ENCODE measurements at regions not wholly inside any gene's neighbourhood (a gene's known extent, or its start where the extent isn't known, plus 50 kb on each side); places are given as distances from the start of the nearest gene placed in this dataset.
"Not testable (repeated sequence)": the region's sequence is repeated elsewhere in the genome, so short reads cannot be mapped to it uniquely, and the experiment has no call there.

DNA sequence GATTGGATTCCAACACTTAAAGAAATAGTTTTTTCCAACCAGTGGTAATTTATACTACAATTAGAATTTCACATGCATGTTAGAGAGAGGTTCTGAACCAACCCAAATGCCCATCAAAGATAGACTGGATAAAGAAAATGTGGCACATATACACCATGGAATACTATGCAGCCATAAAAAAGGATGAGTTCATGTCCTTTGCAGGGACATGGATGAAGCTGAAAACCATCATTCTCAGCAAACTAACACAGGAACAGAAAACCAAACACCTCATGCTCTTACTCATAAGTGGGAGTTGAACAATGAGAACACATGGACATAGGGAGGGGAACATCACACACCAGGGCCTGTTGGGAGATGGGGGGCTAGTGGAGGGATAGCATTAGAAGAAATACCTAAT lies 532.2 kb downstream of the EDEM1 start:
- H3K4ac ChIP-seq (ENCODE audit: low read length); H3K4me2 ChIP-seq (ENCODE audit: insufficient read depth, low read length, poor library complexity, severe bottlenecking); H2AK5ac ChIP-seq (ENCODE audit: low read depth, low read length); H3K9ac ChIP-seq (ENCODE audit: low read depth, low read length, poor library complexity); H3K27ac ChIP-seq (replicated peaks; ENCODE audit: low read length); H2BK12ac ChIP-seq (ENCODE audit: low read length); DNase-seq (ENCODE audit: low spot score); H4K91ac ChIP-seq (ENCODE audit: low read depth, low read length, poor library complexity); H3K14ac ChIP-seq (ENCODE audit: low read length); H3K36me3 ChIP-seq (replicated peaks in 1 of 2; ENCODE audit: control insufficient read depth in 2 of 2, insufficient read depth in 2 of 2, low read length in 2 of 2); H3K9me3 ChIP-seq (replicated peaks in 1 of 2; ENCODE audit: control insufficient read depth in 2 of 2, insufficient read depth in 1 of 2, low read depth in 1 of 2, low read length in 2 of 2); H3K79me1 ChIP-seq (ENCODE audit: low read depth, low read length); H3K4me1 ChIP-seq (ENCODE audit: control insufficient read depth in 2 of 2, insufficient read depth in 1 of 2, low read depth in 1 of 2, low read length in 2 of 2); H3K27me3 ChIP-seq (ENCODE audit: control insufficient read depth in 3 of 3, insufficient read depth in 3 of 3, low read depth in 1 of 3, low read length in 3 of 3); H3K4me3 ChIP-seq (ENCODE audit: low read length in 2 of 2); H3K18ac ChIP-seq (ENCODE audit: low read length); H4K8ac ChIP-seq (ENCODE audit: low read depth, low read length); H2BK5ac ChIP-seq (ENCODE audit: low read length); H2BK120ac ChIP-seq (ENCODE audit: low read depth, low read length); H2BK15ac ChIP-seq (ENCODE audit: low read length); H3K23ac ChIP-seq (ENCODE audit: low read depth, low read length, poor library complexity); H2AFZ ChIP-seq (ENCODE audit: low read length): not testable (repeated sequence)

- Histone ChIP-seq H3K23ac (ENCODE audit: low read depth, low read length, poor library complexity) (no peak overlapping the region), H2AFZ (ENCODE audit: low read length) (no peak overlapping the region), H3K4me1 (ENCODE audit: control insufficient read depth in 2 of 2, insufficient read depth in 1 of 2, low read depth in 1 of 2, low read length in 2 of 2) (peaks cover 0 to 2% of the 10 kb centered on the region in 2 donors), H3K27me3 (ENCODE audit: control insufficient read depth in 3 of 3, insufficient read depth in 3 of 3, low read depth in 1 of 3, low read length in 3 of 3) (no peaks in the 10 kb centered on the region), H3K9me3 (replicated peaks in 1 of 2; ENCODE audit: control insufficient read depth in 2 of 2, insufficient read depth in 1 of 2, low read depth in 1 of 2, low read length in 2 of 2) (no peaks in the 10 kb centered on the region), H2BK12ac (ENCODE audit: low read length) (no peak overlapping the region), H4K91ac (ENCODE audit: low read depth, low read length, poor library complexity) (no peak overlapping the region), H3K27ac (replicated peaks; ENCODE audit: low read length) (no peak overlapping the region), H4K8ac (ENCODE audit: low read depth, low read length) (no peak overlapping the region), H2BK15ac (ENCODE audit: low read length) (no peak overlapping the region), H3K36me3 (replicated peaks in 1 of 2; ENCODE audit: control insufficient read depth in 2 of 2, insufficient read depth in 2 of 2, low read length in 2 of 2) (no peaks in the 10 kb centered on the region), H3K79me1 (ENCODE audit: low read depth, low read length) (no peaks in the 10 kb centered on the region), H3K4ac (ENCODE audit: low read length) (no peak overlapping the region), H2BK120ac (ENCODE audit: low read depth, low read length) (no peak overlapping the region), H3K9ac (ENCODE audit: low read depth, low read length, poor library complexity) (no peak overlapping the region), H2AK5ac (ENCODE audit: low read depth, low read length) (no peak overlapping the region), H2BK5ac (ENCODE audit: low read length) (no peak overlapping the region), H3K4me3 (ENCODE audit: low read length in 2 of 2) (no peak overlapping the region), H3K14ac (ENCODE audit: low read length) (no peak overlapping the region), H3K18ac (ENCODE audit: low read length) (no peak overlapping the region), H3K4me2 (ENCODE audit: insufficient read depth, low read length, poor library complexity, severe bottlenecking) (no peak overlapping the region)
- WGBS, 2 donors (ENCODE audit: extremely low coverage in 2 of 2, insufficient read length in 2 of 2, insufficient replicate concordance in 1 of 2), result no CpG with 5 or more reads among the region's 2 CpGs
- DNase-seq (ENCODE audit: low spot score), result no peak
Measured at GRCh38 chr3:5725801-5726200, 538.3 kb downstream of the EDEM1 start.

GRCh38 chr3:5726621-5727020 lies 539.1 kb downstream of the EDEM1 start:
- WGBS, 2 donors (ENCODE audit: extremely low coverage in 2 of 2, insufficient read length in 2 of 2, insufficient replicate concordance in 1 of 2), result no CpG with 5 or more reads among the region's 5 CpGs
- no peak overlapping the region for H2BK120ac ChIP-seq (ENCODE audit: low read depth, low read length)
- no peaks in the 10 kb centered on the region for H3K27me3 ChIP-seq (ENCODE audit: control insufficient read depth in 3 of 3, insufficient read depth in 3 of 3, low read depth in 1 of 3, low read length in 3 of 3)
- H3K4me2 ChIP-seq (ENCODE audit: insufficient read depth, low read length, poor library complexity, severe bottlenecking), result no peak overlapping the region
- no peak overlapping the region for H3K14ac ChIP-seq (ENCODE audit: low read length)
- no peaks in the 10 kb centered on the region for H3K36me3 ChIP-seq (replicated peaks in 1 of 2; ENCODE audit: control insufficient read depth in 2 of 2, insufficient read depth in 2 of 2, low read length in 2 of 2)
- H2AK5ac ChIP-seq (ENCODE audit: low read depth, low read length), result no peak overlapping the region
- no peak overlapping the region for H3K4me3 ChIP-seq (ENCODE audit: low read length in 2 of 2)
- no peak overlapping the region for H2BK12ac ChIP-seq (ENCODE audit: low read length)
- H3K79me1 ChIP-seq (ENCODE audit: low read depth, low read length), result no peaks in the 10 kb centered on the region
- H3K23ac ChIP-seq (ENCODE audit: low read depth, low read length, poor library complexity), result no peak overlapping the region
- no peak overlapping the region for H4K91ac ChIP-seq (ENCODE audit: low read depth, low read length, poor library complexity)
- no peak for DNase-seq (ENCODE audit: low spot score)
- peaks cover 0 to 2% of the 10 kb centered on the region in 2 donors for H3K4me1 ChIP-seq (ENCODE audit: control insufficient read depth in 2 of 2, insufficient read depth in 1 of 2, low read depth in 1 of 2, low read length in 2 of 2)
- no peak overlapping the region for H2BK5ac ChIP-seq (ENCODE audit: low read length)
- H2AFZ ChIP-seq (ENCODE audit: low read length), result no peak overlapping the region
- H2BK15ac ChIP-seq (ENCODE audit: low read length), result no peak overlapping the region
- no peaks in the 10 kb centered on the region for H3K9me3 ChIP-seq (replicated peaks in 1 of 2; ENCODE audit: control insufficient read depth in 2 of 2, insufficient read depth in 1 of 2, low read depth in 1 of 2, low read length in 2 of 2)
- no peak overlapping the region for H3K9ac ChIP-seq (ENCODE audit: low read depth, low read length, poor library complexity)
- no peak overlapping the region for H3K27ac ChIP-seq (replicated peaks; ENCODE audit: low read length)
- H4K8ac ChIP-seq (ENCODE audit: low read depth, low read length), result no peak overlapping the region
- no peak overlapping the region for H3K4ac ChIP-seq (ENCODE audit: low read length)
- H3K18ac ChIP-seq (ENCODE audit: low read length), result no peak overlapping the region

- WGBS, 2 donors (ENCODE audit: extremely low coverage in 2 of 2, insufficient read length in 2 of 2, insufficient replicate concordance in 1 of 2), result no CpG with 5 or more reads among the region's 10 CpGs
- DNase-seq (ENCODE audit: low spot score), result no peak
- no peak overlapping the region for H2BK5ac ChIP-seq (ENCODE audit: low read length)
Measured at GRCh38 chr3:5727743-5728484, 540.4 kb downstream of the EDEM1 start.

More at GRCh38 chr3:5727743-5728484, 540.4 kb downstream of the EDEM1 start:
- Histone ChIP-seq H2BK120ac (ENCODE audit: low read depth, low read length) (no peak overlapping the region), H2BK15ac (ENCODE audit: low read length) (no peak overlapping the region), H3K27me3 (ENCODE audit: control insufficient read depth in 3 of 3, insufficient read depth in 3 of 3, low read depth in 1 of 3, low read length in 3 of 3) (no peaks in the 10 kb centered on the region), H4K91ac (ENCODE audit: low read depth, low read length, poor library complexity) (no peak overlapping the region), H3K4me2 (ENCODE audit: insufficient read depth, low read length, poor library complexity, severe bottlenecking) (no peak overlapping the region), H3K4me1 (ENCODE audit: control insufficient read depth in 2 of 2, insufficient read depth in 1 of 2, low read depth in 1 of 2, low read length in 2 of 2) (peaks cover 0 to 2% of the 10 kb centered on the region in 2 donors), H3K14ac (ENCODE audit: low read length) (no peak overlapping the region), H4K8ac (ENCODE audit: low read depth, low read length) (no peak overlapping the region), H3K36me3 (replicated peaks in 1 of 2; ENCODE audit: control insufficient read depth in 2 of 2, insufficient read depth in 2 of 2, low read length in 2 of 2) (no peaks in the 10 kb centered on the region), H3K18ac (ENCODE audit: low read length) (no peak overlapping the region), H3K9ac (ENCODE audit: low read depth, low read length, poor library complexity) (no peak overlapping the region), H2BK12ac (ENCODE audit: low read length) (no peak overlapping the region), H3K79me1 (ENCODE audit: low read depth, low read length) (no peaks in the 10 kb centered on the region), H2AK5ac (ENCODE audit: low read depth, low read length) (no peak overlapping the region), H3K27ac (replicated peaks; ENCODE audit: low read length) (no peak overlapping the region), H3K4ac (ENCODE audit: low read length) (no peak overlapping the region), H2AFZ (ENCODE audit: low read length) (no peak overlapping the region), H3K4me3 (ENCODE audit: low read length in 2 of 2) (no peak overlapping the region), H3K9me3 (replicated peaks in 1 of 2; ENCODE audit: control insufficient read depth in 2 of 2, insufficient read depth in 1 of 2, low read depth in 1 of 2, low read length in 2 of 2) (no peaks in the 10 kb centered on the region), H3K23ac (ENCODE audit: low read depth, low read length, poor library complexity) (no peak overlapping the region)
